ENCODE measurements at regions not wholly inside any gene's neighbourhood (a gene's known extent, or its start where the extent isn't known, plus 50 kb on each side); places are given as distances from the start of the nearest gene placed in this dataset.

DNA sequence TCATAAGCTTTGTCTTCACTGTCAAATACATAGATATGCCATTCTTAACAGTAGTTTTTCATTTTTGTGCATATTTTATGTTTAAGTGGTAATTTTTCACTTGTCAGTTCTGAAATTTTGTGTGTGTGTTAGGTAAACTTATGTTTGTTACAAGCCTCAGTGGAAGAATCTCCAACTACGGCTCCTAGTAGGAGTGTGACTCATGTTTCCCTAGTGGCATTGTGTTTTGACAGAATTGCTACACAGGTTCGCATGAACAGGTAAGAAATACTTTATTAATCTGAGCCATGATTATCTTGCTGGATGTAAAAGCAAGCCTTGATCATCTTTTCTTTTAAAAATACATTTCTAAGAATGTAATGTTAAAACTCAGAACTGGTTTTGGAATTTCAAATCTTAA is 94.4 kb downstream of the BLTP1 start:
- TF ChIP-seq, protein P1, sequence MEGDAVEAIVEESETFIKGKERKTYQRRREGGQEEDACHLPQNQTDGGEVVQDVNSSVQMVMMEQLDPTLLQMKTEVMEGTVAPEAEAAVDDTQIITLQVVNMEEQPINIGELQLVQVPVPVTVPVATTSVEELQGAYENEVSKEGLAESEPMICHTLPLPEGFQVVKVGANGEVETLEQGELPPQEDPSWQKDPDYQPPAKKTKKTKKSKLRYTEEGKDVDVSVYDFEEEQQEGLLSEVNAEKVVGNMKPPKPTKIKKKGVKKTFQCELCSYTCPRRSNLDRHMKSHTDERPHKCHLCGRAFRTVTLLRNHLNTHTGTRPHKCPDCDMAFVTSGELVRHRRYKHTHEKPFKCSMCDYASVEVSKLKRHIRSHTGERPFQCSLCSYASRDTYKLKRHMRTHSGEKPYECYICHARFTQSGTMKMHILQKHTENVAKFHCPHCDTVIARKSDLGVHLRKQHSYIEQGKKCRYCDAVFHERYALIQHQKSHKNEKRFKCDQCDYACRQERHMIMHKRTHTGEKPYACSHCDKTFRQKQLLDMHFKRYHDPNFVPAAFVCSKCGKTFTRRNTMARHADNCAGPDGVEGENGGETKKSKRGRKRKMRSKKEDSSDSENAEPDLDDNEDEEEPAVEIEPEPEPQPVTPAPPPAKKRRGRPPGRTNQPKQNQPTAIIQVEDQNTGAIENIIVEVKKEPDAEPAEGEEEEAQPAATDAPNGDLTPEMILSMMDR (conservative IDR thresholded peaks at IDR 0.05): no peak
- TF ChIP-seq ZFX (IDR thresholded peaks at IDR 0.05): no peak

Data from C4-2B (cell line).